ENCODE measurements at regions not wholly inside any gene's neighbourhood (a gene's known extent, or its start where the extent isn't known, plus 50 kb on each side); places are given as distances from the start of the nearest gene placed in this dataset.

DNA sequence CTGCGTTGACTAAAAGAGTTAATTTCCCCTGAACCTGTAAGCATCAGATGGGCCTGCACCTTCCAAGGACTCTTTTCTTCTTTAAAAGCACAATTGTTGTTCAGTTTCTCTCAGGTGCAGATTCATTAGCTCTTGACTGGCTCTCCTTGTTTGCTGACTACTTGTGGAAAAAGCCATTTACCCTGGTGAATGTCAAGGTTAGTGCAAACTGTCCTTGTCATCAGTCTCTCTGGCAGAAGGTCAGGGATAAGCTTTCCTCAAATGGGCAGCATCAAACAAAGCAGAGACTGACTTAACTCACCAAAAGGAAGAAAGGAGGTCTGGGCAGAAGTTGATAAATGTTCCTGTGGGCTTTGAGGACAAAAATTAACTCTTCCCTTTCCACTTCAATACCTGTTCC, 922.7 kb downstream of the BCL11A start:
- TF ChIP-seq CTCF (IDR thresholded peaks at IDR 0.05) (no peak), POLR2A (IDR thresholded peaks at IDR 0.05) (no peak)
